IMR-90 (cell line): ENCODE measurements at regions not wholly inside any gene's neighbourhood (a gene's known extent, or its start where the extent isn't known, plus 50 kb on each side); places are given as distances from the start of the nearest gene placed in this dataset.

Experiments
- ATAC-seq: fragments of 200-7000 bp; cut with Tn5 transposase; 2 replicates; pipeline ENCODE4 v1.9.1; 2020; ENCODE audit warnings: low read depth, mild to moderate bottlenecking, moderate library complexity
- BruUV-seq: library from RNA; stranded (reverse); fragments of 400-500 nt; replicated peaks from 2 replicates; lab custom pipeline; 2021; lab: Mats Ljungman, UMichigan
- CTCF ChIA-PET: fragments of 300-600 bp; formaldehyde crosslinking; extraction: SDS; loops from one replicate; lab custom pipeline; 2021; ENCODE audit warnings: antibody characterized with exemption; lab: Yijun Ruan, JAX
- POLR2A ChIA-PET: fragments of 300-600 bp; sonication (Branson Sonifier 250); formaldehyde crosslinking; loops from one replicate; lab custom pipeline; 2022; ENCODE audit warnings: antibody characterized with exemption; ENCODE audit not compliant: unreplicated experiment; lab: Charles Lee
- DNase-seq: peaks from one replicate; pipeline ENCODE4 v3.0.0; 2013
- H2AFZ ChIP-seq: replicated peaks from 2 replicates; pipeline ENCODE3; 2013; ENCODE audit warnings: low read length, mild to moderate bottlenecking; ENCODE audit not compliant: poor library complexity
- H2AK5ac ChIP-seq: 2 replicates; pipeline ENCODE4 v1.6.1; 2013; ENCODE audit warnings: low read depth, low read length, inconsistent platforms
- H2AK9ac ChIP-seq: replicated peaks from 2 replicates; pipeline ENCODE3; 2013; ENCODE audit warnings: mild to moderate bottlenecking, low read depth, low read length, moderate library complexity; ENCODE audit not compliant: poor library complexity
- H2BK120ac ChIP-seq: 2 replicates; pipeline ENCODE4 v1.6.1; 2013; ENCODE audit warnings: low read depth, low read length, inconsistent platforms
- H2BK15ac ChIP-seq: 3 replicates; pipeline ENCODE4 v1.6.1; 2013; ENCODE audit warnings: low read depth, low read length, inconsistent platforms
- H2BK20ac ChIP-seq: 2 replicates; pipeline ENCODE4 v1.6.1; 2013; ENCODE audit warnings: low read depth, mild to moderate bottlenecking, inconsistent platforms, low read length, moderate library complexity
- H2BK5ac ChIP-seq: 2 replicates; pipeline ENCODE4 v1.6.1; 2013; ENCODE audit warnings: mild to moderate bottlenecking, low read depth, low read length, inconsistent platforms; ENCODE audit not compliant: poor library complexity, severe bottlenecking
- H3K14ac ChIP-seq: replicated peaks from 2 replicates; pipeline ENCODE4 v1.6.1; 2013; ENCODE audit warnings: low read depth, low read length, inconsistent platforms
- H3K18ac ChIP-seq: 2 replicates; pipeline ENCODE4 v1.6.1; 2013; ENCODE audit warnings: low read depth, low read length, control low read depth
- H3K23ac ChIP-seq: 2 replicates; pipeline ENCODE4 v1.6.1; 2013; ENCODE audit warnings: low read depth, low read length, inconsistent platforms
- H3K27ac ChIP-seq: 2 replicates; pipeline ENCODE4 v1.5.1; 2013; ENCODE audit warnings: mild to moderate bottlenecking, control low read depth, low read length; ENCODE audit not compliant: insufficient read depth
- H3K27me3 ChIP-seq: 2 replicates; pipeline ENCODE4 v1.6.1; 2013; ENCODE audit warnings: low read length; ENCODE audit not compliant: control insufficient read depth, insufficient read depth
- H3K36me3 ChIP-seq: 2 replicates; pipeline ENCODE4 v1.6.1; 2013; ENCODE audit warnings: low read length, mixed read lengths; ENCODE audit not compliant: control insufficient read depth, insufficient read depth
- H3K4ac ChIP-seq: 2 replicates; pipeline ENCODE4 v1.6.1; 2013; ENCODE audit warnings: low read depth, low read length, inconsistent platforms
- H3K4me1 ChIP-seq: 2 replicates; pipeline ENCODE4 v1.6.1; 2013; ENCODE audit warnings: low read length, mixed read lengths; ENCODE audit not compliant: control insufficient read depth, insufficient read depth
- H3K4me2 ChIP-seq: 2 replicates; pipeline ENCODE4 v1.6.1; 2013; ENCODE audit warnings: low read depth, mild to moderate bottlenecking, control low read depth, low read length, moderate library complexity
- H3K4me3 ChIP-seq: 2 replicates; pipeline ENCODE4 v1.5.1; 2013; ENCODE audit warnings: low read depth, mild to moderate bottlenecking, control low read depth, low read length, moderate library complexity; ENCODE audit not compliant: insufficient read depth
- H3K56ac ChIP-seq: 2 replicates; pipeline ENCODE4 v1.6.1; 2013; ENCODE audit warnings: low read length, inconsistent platforms; ENCODE audit not compliant: insufficient read depth; ENCODE audit errors: extremely low read depth
- H3K79me1 ChIP-seq, 2 experiments: 2 replicates each; pipeline ENCODE4 v1.6.1; 2013; ENCODE audit warnings: low read length in 2 of 2, inconsistent platforms in 1 of 2, low read depth in 1 of 2
- H3K9ac ChIP-seq: 2 replicates; pipeline ENCODE4 v1.6.1; 2013; ENCODE audit warnings: low read depth, low read length, control low read depth
- H3K9me1 ChIP-seq: 2 replicates; pipeline ENCODE4 v1.6.1; 2013; ENCODE audit warnings: low read length, inconsistent platforms; ENCODE audit not compliant: insufficient read depth
- H3K9me3 ChIP-seq: 2 replicates; pipeline ENCODE4 v1.6.1; 2013; ENCODE audit warnings: low read length; ENCODE audit not compliant: control insufficient read depth, insufficient read depth
- H4K20me1 ChIP-seq: 2 replicates; pipeline ENCODE4 v1.6.1; 2013; ENCODE audit warnings: low read length, inconsistent platforms; ENCODE audit not compliant: insufficient read depth
- H4K5ac ChIP-seq: 2 replicates; pipeline ENCODE4 v1.6.1; 2013; ENCODE audit warnings: mild to moderate bottlenecking, low read depth, low read length, control low read depth
- H4K8ac ChIP-seq, 2 experiments: 2 replicates each; pipeline ENCODE4 v1.6.1; 2013; ENCODE audit warnings: low read depth in 2 of 2, low read length in 2 of 2, control low read depth in 1 of 2, inconsistent platforms in 1 of 2
- H4K91ac ChIP-seq: 2 replicates; pipeline ENCODE4 v1.6.1; 2013; ENCODE audit warnings: low read depth, low read length, inconsistent platforms; ENCODE audit not compliant: insufficient read depth
- BHLHE40 ChIP-seq: fragments of 150-350 bp; IDR thresholded peaks from 2 replicates; pipeline ENCODE4 v1.6.1; 2016; ENCODE audit warnings: mild to moderate bottlenecking, low read depth, low read length
- CEBPB ChIP-seq: IDR thresholded peaks from 2 replicates; pipeline ENCODE4 v1.6.1; 2012; ENCODE audit warnings: low read depth, low read length, improper control_type of control experiment
- CHD1 ChIP-seq: IDR thresholded peaks from 2 replicates; pipeline ENCODE4 v1.6.1; 2012; ENCODE audit warnings: low read depth, low read length, improper control_type of control experiment
- ELK1 ChIP-seq: fragments of 150-350 bp; IDR thresholded peaks from 2 replicates; pipeline ENCODE4 v1.6.1; 2016; ENCODE audit warnings: low read depth, mild to moderate bottlenecking, low read length, moderate library complexity, borderline replicate concordance
- MAZ ChIP-seq: IDR thresholded peaks from 2 replicates; pipeline ENCODE4 v1.6.1; 2012; ENCODE audit warnings: low read depth, mild to moderate bottlenecking, low read length, improper control_type of control experiment, moderate library complexity, borderline replicate concordance
- NFE2L2 ChIP-seq: fragments of 150-350 bp; IDR thresholded peaks from 2 replicates; pipeline ENCODE4 v1.6.1; 2016; ENCODE audit warnings: low read depth, mild to moderate bottlenecking, low read length
- RCOR1 ChIP-seq: IDR thresholded peaks from 2 replicates; pipeline ENCODE4 v1.6.1; 2012; ENCODE audit warnings: mild to moderate bottlenecking, low read length, improper control_type of control experiment; ENCODE audit not compliant: insufficient replicate concordance
- WGBS, 2 experiments: methylation state at CpG; one replicate each; pipeline versions ENCODE4 v1.1.5 to v1.1.7; 2013; ENCODE audit warnings: missing lambda C conversion rate in 2 of 2; ENCODE audit not compliant: insufficient read length in 1 of 2; ENCODE audit errors: extremely low coverage in 2 of 2; 5-methylcytosine and 5-hydroxymethylcytosine counted together
- dilution Hi-C: fragments of 300-500 bp; cut with HindIII; formaldehyde crosslinking; loops from one replicate; pipeline ENCODE4 v1.14.3; 2018; ENCODE audit warnings: low sequenced_read_pairs; ENCODE audit not compliant: unreplicated experiment
- in situ Hi-C: fragments of 300-500 bp; cut with MboI; formaldehyde crosslinking; loops from 3 replicates; pipeline ENCODE4 v1.14.3; 2019; ENCODE audit warnings: low sequenced_read_pairs, inconsistent platforms, mixed read lengths
- intact Hi-C: fragments of 100-400 bp; cut with micrococcal nuclease; formaldehyde crosslinking; loops from 2 replicates; pipeline ENCODE4 v1.10.0; 2022
- TF ChIP-seq, protein P1 (sequence below): conservative IDR thresholded peaks from 2 replicates; pipeline ENCODE4 v1.5.1; 2012; ENCODE audit warnings: mild to moderate bottlenecking, low read depth, low read length, improper control_type of control experiment

DNA sequence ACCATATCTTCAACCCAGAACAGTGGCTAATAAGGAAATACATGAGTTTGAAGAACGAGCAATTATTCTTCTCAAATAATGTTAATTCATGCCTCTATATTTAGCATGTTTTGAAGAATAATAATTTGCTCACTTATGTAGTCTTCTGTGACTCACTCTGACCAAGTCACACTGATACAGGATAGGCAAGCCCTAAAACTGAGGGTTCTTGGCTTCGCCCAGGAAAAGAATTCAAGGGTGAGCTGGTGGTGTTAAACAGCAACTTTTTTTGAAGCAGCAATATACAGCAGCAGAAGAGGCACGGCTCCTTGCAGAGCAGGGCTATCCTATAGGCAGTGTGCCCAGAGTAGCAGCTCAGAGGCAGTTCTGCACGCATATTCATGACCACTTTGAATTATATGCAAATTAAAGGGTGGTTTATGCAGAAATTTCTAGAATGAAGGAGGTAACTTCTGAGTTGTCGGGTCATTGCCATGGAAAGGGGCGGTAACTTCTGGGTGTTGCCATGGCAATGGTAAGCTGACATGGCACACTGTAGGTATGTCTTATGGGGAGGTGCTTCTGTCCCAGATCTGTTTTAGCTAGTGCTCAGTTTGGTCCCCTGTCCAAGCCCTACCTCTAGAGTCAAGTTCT is 200.6 kb downstream of the RND3 start:
- Histone ChIP-seq H3K23ac (no peak overlapping the region), H2AFZ (no peak overlapping the region), H2BK5ac (no peak overlapping the region), H3K9ac (no peak overlapping the region), H2AK5ac (no peak overlapping the region), H3K27me3 (no peaks in the 10 kb centered on the region), H3K9me1 (no peaks in the 10 kb centered on the region), H4K5ac (no peak overlapping the region), H3K9me3 (no peaks in the 10 kb centered on the region), H2BK120ac (no peak overlapping the region), H3K36me3 (no peaks in the 10 kb centered on the region), H2BK20ac (no peak overlapping the region), H4K91ac (no peak overlapping the region), H3K56ac (no peak overlapping the region), H3K4me2 (no peak overlapping the region), H3K79me1 (no peaks in the 10 kb centered on the region), H3K14ac (no peak overlapping the region), H4K20me1 (no peaks in the 10 kb centered on the region), H3K4me3 (no peak overlapping the region), H3K4ac (no peak overlapping the region), H3K4me1 (peaks cover 4% of the 10 kb centered on the region), H2AK9ac (no peak overlapping the region), H3K18ac (no peak overlapping the region; the same call in 1 of the 2 replicates), H2BK15ac (no peak overlapping the region), H4K8ac (no peak overlapping the region), H3K27ac (no peak overlapping the region)
- no peak for TF ChIP-seq MAZ
- TF ChIP-seq, protein P1, sequence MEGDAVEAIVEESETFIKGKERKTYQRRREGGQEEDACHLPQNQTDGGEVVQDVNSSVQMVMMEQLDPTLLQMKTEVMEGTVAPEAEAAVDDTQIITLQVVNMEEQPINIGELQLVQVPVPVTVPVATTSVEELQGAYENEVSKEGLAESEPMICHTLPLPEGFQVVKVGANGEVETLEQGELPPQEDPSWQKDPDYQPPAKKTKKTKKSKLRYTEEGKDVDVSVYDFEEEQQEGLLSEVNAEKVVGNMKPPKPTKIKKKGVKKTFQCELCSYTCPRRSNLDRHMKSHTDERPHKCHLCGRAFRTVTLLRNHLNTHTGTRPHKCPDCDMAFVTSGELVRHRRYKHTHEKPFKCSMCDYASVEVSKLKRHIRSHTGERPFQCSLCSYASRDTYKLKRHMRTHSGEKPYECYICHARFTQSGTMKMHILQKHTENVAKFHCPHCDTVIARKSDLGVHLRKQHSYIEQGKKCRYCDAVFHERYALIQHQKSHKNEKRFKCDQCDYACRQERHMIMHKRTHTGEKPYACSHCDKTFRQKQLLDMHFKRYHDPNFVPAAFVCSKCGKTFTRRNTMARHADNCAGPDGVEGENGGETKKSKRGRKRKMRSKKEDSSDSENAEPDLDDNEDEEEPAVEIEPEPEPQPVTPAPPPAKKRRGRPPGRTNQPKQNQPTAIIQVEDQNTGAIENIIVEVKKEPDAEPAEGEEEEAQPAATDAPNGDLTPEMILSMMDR: no peak
- TF ChIP-seq CEBPB: no peak
- TF ChIP-seq BHLHE40: no peak
- no peak for TF ChIP-seq ELK1
- no peak for TF ChIP-seq CHD1
- no peak for TF ChIP-seq NFE2L2
- TF ChIP-seq RCOR1: no peak
- ChIA-PET POLR2A (no interaction called here), CTCF (interaction anchor here (0.5 to 0.7 kb wide), 3 partner anchors 108 to 334 kb away, joined by 3 to 4 read pairs (median 3); no protein-coding TSS in a partner anchor)
- ATAC-seq (peak; percentile 60; the same call in 1 of the 2 replicates), DNase-seq (peak; percentile 33)
- intact Hi-C loops (no loop called here), dilution Hi-C loops (no loop called here), in situ Hi-C loops (no loop called here)
- BruUV-seq: no TSS peak
- 78% methylated on average over 2 of the region's 6 CpGs; no CpG with 5 or more reads in 1 of the 2 experiments for WGBS, 2 experiments
